Activated CD8-positive, alpha-beta T cell treated with anti-CD3 and anti-CD28 coated beads for 36 hours (primary cell): ENCODE measurements at regions not wholly inside any gene's neighbourhood (a gene's known extent, or its start where the extent isn't known, plus 50 kb on each side); places are given as distances from the start of the nearest gene placed in this dataset.

Source experiments
- ATAC-seq: fragments of 200-7000 bp; cut with Tn5 transposase; one replicate; pipeline ENCODE4 v1.10.0; 2021; ENCODE audit warnings: mild to moderate bottlenecking, moderate library complexity
- CTCF ChIA-PET: fragments of 350-600 bp; sonication (Branson Sonifier 250); formaldehyde crosslinking; loops from one replicate; lab custom pipeline; 2021; ENCODE audit warnings: antibody characterized with exemption; lab: Charles Lee
- POLR2A ChIA-PET: fragments of 350-600 bp; sonication (Branson Sonifier 250); formaldehyde crosslinking; loops from one replicate; lab custom pipeline; 2021; ENCODE audit warnings: antibody characterized with exemption; lab: Charles Lee
- DNase-seq: peaks from one replicate; pipeline ENCODE4 v3.0.0-alpha.2; 2020
- H3K27ac Mint-ChIP-seq: one replicate; pipeline ENCODE4 v1.8.0; 2021; ENCODE audit warnings: mild to moderate bottlenecking, mixed read lengths
- H3K27me3 Mint-ChIP-seq: one replicate; pipeline ENCODE4 v1.8.0; 2021; ENCODE audit warnings: mixed read lengths
- H3K36me3 Mint-ChIP-seq: one replicate; pipeline ENCODE4 v1.8.0; 2021; ENCODE audit warnings: low read depth, mixed read lengths
- H3K4me1 Mint-ChIP-seq: one replicate; pipeline ENCODE4 v1.8.0; 2021; ENCODE audit warnings: low read depth, mixed read lengths
- H3K4me3 Mint-ChIP-seq: one replicate; pipeline ENCODE4 v1.8.0; 2021; ENCODE audit warnings: mild to moderate bottlenecking, moderate library complexity, mixed read lengths
- H3K9me3 Mint-ChIP-seq: one replicate; pipeline ENCODE4 v1.8.0; 2021; ENCODE audit warnings: mixed read lengths
- intact Hi-C: fragments of 100-400 bp; cut with micrococcal nuclease; formaldehyde crosslinking; loops from one replicate; pipeline ENCODE4 v1.10.0; 2022
- TF ChIP-seq, protein P1 (sequence below): fragments of 200-600 bp; IDR thresholded peaks from one replicate; pipeline ENCODE4 v1.8.0; 2022; ENCODE audit warnings: antibody characterized with exemption, mild to moderate bottlenecking

DNA sequence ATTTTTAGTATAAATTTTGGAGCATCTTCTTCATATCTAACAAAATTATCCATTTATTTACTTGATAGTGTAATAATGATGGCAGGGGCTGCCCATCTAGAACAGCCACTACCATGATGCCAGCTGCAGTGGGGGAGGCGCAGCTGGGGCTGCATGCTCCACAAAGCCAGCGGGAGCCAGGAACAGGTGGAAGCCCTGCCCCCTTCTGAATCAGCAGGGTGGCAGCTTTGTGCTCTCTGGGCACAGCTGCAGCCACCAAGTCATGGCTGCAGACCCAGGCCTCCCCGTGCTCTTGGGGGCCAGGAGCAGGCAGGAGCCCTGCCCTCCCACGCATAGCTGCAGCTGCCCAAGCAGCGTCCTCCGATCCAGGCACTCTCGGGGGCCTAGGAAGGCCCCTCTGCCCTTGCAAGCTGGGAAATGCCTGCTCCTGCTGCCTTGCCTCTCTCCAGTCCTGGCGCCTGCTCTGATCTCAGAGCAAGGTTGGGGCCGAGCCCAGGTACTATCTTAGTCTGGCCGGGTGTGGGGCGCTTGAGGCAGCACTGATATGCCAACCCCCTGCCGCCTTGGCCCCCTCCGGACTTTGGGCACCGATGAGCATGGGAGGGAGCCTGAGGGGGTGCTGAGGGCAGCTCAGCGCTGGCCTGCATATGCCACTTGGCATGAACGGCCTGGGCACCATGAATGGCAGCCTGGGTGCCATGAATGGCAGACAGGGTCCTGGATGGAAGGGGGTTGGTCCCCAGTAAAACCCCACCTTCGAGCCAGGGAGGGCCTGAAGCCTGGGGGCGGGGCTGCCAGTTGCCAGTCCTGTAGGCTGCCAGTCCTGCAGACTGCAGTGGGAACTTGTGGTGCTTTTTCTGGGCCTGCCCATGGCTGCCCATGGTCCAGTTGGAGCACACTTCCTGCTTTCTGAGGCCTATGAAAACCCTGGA, 1110.8 kb upstream of the POT1 start:
- no peak overlapping the region for H3K27ac Mint-ChIP-seq
- H3K36me3 Mint-ChIP-seq: no peaks in the 10 kb centered on the region
- ATAC-seq (no peak), DNase-seq (no peak)
- no peaks in the 10 kb centered on the region for H3K9me3 Mint-ChIP-seq
- H3K4me3 Mint-ChIP-seq: no peak overlapping the region
- CTCF ChIA-PET: no interaction called here
- TF ChIP-seq, protein P1, sequence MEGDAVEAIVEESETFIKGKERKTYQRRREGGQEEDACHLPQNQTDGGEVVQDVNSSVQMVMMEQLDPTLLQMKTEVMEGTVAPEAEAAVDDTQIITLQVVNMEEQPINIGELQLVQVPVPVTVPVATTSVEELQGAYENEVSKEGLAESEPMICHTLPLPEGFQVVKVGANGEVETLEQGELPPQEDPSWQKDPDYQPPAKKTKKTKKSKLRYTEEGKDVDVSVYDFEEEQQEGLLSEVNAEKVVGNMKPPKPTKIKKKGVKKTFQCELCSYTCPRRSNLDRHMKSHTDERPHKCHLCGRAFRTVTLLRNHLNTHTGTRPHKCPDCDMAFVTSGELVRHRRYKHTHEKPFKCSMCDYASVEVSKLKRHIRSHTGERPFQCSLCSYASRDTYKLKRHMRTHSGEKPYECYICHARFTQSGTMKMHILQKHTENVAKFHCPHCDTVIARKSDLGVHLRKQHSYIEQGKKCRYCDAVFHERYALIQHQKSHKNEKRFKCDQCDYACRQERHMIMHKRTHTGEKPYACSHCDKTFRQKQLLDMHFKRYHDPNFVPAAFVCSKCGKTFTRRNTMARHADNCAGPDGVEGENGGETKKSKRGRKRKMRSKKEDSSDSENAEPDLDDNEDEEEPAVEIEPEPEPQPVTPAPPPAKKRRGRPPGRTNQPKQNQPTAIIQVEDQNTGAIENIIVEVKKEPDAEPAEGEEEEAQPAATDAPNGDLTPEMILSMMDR: no peak
- H3K4me1 Mint-ChIP-seq: no peaks in the 10 kb centered on the region
- POLR2A ChIA-PET: no interaction called here
- no peaks in the 10 kb centered on the region for H3K27me3 Mint-ChIP-seq
- intact Hi-C loops: no loop called here

DNA sequence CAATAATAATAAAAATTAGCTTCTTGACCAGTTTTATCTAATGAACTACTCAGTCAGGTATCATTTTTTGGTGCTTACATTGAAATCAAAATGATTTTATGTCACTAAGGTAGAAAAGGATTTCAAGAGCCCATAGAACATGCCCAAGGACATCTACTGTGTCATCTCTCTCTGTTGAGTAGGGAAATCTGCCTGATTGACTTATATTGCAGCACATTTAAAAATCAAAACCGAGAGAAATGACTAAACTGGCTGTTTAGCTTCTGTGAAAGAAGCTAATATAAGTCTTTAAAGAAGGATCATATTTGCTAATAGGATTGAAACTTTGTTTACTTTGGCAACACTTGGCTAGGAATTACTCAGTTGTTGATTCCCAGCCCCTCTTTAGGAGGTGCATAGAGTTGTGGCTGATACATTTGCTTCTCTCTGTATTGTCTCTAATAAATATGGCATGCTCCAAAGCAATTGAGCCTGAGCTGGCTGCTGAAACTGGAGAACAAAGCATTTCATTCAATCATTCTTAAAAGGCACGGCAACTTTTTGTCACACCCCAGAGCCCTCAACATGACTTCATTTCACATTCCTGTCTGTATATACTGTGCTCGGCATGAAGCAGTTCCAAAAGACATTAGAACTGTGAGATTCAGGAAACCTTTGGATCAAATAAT, 1096.9 kb upstream of the POT1 start:
- intact Hi-C loops: no loop called here
- Mint-ChIP-seq H3K9me3 (peaks cover 2% of the 10 kb centered on the region), H3K27ac (no peak overlapping the region), H3K36me3 (no peaks in the 10 kb centered on the region), H3K4me1 (no peaks in the 10 kb centered on the region), H3K4me3 (no peak overlapping the region), H3K27me3 (no peaks in the 10 kb centered on the region)
- ATAC-seq: no peak
- TF ChIP-seq, protein P1: no peak
- ChIA-PET CTCF (no interaction called here), POLR2A (no interaction called here)
- no peak for DNase-seq

DNA sequence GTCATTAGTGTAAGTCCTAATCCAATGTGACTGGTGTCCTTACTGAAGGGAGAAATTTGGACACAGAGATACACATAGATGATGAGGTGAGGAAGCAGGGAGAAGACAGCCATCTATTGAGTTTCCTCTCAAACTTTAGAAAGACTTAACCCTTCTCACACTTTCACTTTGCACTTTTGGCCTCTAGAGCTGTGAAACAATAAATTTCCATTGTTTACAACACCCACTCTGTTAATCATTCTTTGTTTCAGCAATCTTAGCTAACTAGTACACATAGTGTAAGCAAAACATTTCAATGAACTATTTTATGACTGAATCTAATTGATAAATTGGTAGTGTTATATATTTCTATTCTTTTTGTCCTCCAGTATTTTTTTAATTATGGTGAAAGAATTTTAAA, 1092.8 kb upstream of the POT1 start:
- Mint-ChIP-seq H3K27ac (no peak overlapping the region), H3K27me3 (no peaks in the 10 kb centered on the region), H3K4me1 (no peaks in the 10 kb centered on the region), H3K9me3 (no peaks in the 10 kb centered on the region), H3K4me3 (no peak overlapping the region), H3K36me3 (no peaks in the 10 kb centered on the region)
- ChIA-PET POLR2A (no interaction called here), CTCF (no interaction called here)
- TF ChIP-seq, protein P1: no peak
- no peak for ATAC-seq
- DNase-seq: no peak
- intact Hi-C loops: no loop called here

DNA sequence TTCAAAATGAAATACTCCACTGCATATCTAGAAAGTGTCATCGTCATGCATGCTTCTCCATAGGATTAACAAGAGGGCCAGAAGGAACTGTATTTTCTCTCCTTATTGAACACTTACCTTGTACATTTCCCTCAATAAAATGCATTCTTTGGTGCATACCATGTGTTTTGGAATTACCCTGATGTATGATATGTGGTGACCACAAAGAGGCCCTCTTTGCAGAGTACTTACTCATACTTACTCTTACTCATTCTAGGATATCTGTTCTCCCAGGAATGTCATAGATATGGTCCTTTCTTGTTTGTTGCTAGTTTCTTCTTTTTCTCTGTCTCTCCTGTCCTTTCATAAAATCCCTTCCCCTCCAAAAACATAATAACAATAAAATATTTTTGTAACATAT, 1087.1 kb upstream of the POT1 start:
- intact Hi-C loops: no loop called here
- no peaks in the 10 kb centered on the region for H3K4me1 Mint-ChIP-seq
- DNase-seq (no peak), ATAC-seq (no peak)
- H3K27me3 Mint-ChIP-seq: no peaks in the 10 kb centered on the region
- peaks cover 2% of the 10 kb centered on the region for H3K9me3 Mint-ChIP-seq
- H3K36me3 Mint-ChIP-seq: no peaks in the 10 kb centered on the region
- CTCF ChIA-PET: no interaction called here
- POLR2A ChIA-PET: no interaction called here
- H3K4me3 Mint-ChIP-seq: no peak overlapping the region
- no peak overlapping the region for H3K27ac Mint-ChIP-seq
- TF ChIP-seq, protein P1: no peak

DNA sequence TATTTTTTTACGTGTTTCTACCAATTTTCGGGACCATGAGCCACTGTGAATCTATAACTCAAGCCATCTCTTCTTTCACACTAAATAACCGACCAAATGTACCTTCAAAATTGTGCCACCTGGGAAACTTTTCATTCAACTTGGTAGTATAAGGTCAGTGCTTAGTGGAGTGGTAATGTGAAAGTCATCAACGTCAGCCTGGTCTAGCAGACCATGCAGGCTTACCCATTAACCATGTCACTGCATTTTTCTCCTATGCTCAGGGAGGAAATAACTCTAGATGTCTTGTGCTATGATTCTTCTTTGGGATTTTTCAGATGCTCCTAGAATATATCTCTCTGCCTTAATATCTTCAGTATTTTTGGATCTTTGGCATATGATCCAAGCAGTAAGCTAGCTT, 1075.4 kb upstream of the POT1 start:
- H3K4me1 Mint-ChIP-seq: no peaks in the 10 kb centered on the region
- ChIA-PET CTCF (no interaction called here), POLR2A (no interaction called here)
- no peak overlapping the region for H3K4me3 Mint-ChIP-seq
- TF ChIP-seq, protein P1: no peak
- ATAC-seq: no peak
- peaks cover 9% of the 10 kb centered on the region for H3K9me3 Mint-ChIP-seq
- intact Hi-C loops: no loop called here
- no peak overlapping the region for H3K27ac Mint-ChIP-seq
- no peak for DNase-seq
- H3K36me3 Mint-ChIP-seq: no peaks in the 10 kb centered on the region
- no peaks in the 10 kb centered on the region for H3K27me3 Mint-ChIP-seq
